GM20000 (cell line): ENCODE measurements at regions not wholly inside any gene's neighbourhood (a gene's known extent, or its start where the extent isn't known, plus 50 kb on each side); places are given as distances from the start of the nearest gene placed in this dataset.

Source experiments
- DNase-seq: peaks from one replicate; pipeline ENCODE4 v3.0.0; 2012; ENCODE audit warnings: low spot score
- TF ChIP-seq, protein P1 (sequence below): IDR thresholded peaks from 2 replicates; pipeline ENCODE4 v1.5.1; 2012; ENCODE audit warnings: mild to moderate bottlenecking, control low read depth; ENCODE audit errors: extremely low read depth, missing control alignments

DNA sequence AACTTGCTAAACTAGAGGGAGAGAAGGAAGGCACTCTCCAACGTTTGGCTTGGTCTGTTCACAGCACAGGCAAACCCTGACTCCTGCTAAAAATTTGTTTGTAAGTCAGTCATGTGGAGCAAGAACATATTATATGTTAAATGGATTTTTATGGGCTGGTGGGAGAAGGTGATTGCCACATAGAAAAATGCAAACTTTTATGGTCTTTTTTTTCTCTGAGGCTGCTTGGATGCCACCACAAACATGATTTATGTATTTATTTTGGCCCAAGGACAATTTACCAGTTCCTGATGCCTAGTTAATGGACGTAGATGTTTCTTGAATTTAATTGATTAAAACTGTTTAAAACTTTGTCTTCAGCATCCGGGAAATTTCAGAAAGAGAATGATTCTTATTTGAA is 274.2 kb upstream of the MYOCD start:
- DNase-seq: no peak
- TF ChIP-seq, protein P1, sequence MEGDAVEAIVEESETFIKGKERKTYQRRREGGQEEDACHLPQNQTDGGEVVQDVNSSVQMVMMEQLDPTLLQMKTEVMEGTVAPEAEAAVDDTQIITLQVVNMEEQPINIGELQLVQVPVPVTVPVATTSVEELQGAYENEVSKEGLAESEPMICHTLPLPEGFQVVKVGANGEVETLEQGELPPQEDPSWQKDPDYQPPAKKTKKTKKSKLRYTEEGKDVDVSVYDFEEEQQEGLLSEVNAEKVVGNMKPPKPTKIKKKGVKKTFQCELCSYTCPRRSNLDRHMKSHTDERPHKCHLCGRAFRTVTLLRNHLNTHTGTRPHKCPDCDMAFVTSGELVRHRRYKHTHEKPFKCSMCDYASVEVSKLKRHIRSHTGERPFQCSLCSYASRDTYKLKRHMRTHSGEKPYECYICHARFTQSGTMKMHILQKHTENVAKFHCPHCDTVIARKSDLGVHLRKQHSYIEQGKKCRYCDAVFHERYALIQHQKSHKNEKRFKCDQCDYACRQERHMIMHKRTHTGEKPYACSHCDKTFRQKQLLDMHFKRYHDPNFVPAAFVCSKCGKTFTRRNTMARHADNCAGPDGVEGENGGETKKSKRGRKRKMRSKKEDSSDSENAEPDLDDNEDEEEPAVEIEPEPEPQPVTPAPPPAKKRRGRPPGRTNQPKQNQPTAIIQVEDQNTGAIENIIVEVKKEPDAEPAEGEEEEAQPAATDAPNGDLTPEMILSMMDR: no peak

DNA sequence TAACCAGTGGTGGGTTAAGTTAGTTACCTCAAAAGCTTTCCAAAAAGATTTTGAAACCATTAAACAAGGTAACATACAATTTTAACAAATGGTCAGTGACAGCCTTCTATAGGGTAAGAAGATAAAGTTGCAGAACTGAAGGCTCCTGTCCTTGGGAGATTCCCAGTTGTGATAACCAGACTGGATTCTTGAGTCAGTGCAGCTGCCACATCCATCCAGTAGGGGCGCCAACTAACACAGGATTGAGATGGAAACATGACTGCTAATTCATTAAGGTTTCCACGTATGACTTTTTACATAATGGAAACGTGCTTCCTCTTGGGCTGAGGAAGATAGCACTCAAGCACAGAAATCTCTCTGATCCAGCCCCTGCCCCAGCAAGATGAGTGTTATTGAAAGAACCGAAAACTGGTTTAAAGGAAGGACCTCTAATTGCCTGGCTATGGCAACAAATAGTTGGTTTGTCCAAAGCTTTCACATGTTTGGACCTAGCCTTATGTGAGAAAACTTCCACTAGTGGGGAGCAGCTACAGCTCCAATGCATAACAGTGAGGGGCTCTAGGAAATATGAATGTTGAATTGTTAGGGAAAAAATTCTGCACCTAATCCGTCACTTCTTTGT is 269.8 kb upstream of the MYOCD start:
- TF ChIP-seq, protein P1: peak; percentile 24
- DNase-seq: peak; percentile 20

DNA sequence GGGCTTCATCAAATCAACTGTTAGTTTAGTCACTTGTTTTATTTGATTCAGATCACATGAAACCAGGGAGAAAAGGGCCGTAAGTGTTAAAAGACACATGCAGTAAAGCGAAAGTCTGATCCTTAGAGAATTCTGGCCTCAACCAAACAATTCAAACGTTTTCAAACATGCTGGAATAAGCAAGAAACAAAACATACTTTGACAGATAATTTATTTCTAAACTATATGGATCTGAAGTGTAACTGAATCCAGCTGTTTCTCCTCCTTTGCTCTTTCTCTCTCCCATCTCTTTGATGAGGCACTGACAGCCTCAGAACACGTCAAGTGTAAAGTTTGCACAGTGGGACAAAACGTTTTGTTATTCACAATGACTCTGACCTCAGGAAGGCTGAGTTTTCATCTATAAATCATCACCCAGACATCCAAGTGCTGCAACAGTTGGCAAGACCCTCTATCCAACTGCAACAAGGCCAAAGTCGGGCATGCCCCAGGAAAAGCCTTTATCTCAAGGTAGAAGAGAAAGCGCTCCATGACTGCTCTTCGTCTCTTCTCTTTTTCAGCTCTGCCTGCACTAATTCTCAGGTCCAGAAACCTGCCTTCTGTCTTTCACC is 267.1 kb upstream of the MYOCD start:
- no peak for DNase-seq
- TF ChIP-seq, protein P1: no peak

DNA sequence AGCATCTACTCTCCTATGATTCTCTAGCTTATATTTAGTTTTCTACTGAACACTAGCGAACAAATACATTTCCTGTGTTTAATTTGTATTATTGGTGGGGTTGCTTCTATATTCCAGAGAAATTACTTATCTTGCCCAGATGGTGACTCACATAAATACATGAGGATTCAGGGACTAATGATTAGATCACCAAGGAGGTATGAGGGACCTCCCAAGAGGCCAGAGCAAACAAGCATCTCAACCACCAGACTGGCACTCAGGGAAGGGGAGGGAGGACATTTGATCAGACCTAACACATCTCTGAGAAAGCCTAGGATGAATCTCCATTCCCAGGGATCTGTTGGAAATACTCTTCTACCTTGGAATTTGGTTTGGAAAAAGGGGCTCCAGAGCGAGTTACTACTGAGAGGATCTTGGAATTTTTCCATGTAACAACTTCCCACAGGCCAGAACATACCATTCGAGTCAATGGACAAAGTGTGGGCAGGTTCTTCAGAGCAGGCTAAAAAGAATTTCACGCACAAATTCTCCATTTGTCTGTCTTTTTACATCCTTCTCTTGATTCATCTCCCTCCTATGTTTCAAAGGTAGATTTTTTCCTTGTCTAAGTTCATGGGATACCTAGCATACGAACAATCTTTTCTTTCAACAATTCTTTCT is 262.6 kb upstream of the MYOCD start:
- TF ChIP-seq, protein P1: no peak
- DNase-seq: no peak

DNA sequence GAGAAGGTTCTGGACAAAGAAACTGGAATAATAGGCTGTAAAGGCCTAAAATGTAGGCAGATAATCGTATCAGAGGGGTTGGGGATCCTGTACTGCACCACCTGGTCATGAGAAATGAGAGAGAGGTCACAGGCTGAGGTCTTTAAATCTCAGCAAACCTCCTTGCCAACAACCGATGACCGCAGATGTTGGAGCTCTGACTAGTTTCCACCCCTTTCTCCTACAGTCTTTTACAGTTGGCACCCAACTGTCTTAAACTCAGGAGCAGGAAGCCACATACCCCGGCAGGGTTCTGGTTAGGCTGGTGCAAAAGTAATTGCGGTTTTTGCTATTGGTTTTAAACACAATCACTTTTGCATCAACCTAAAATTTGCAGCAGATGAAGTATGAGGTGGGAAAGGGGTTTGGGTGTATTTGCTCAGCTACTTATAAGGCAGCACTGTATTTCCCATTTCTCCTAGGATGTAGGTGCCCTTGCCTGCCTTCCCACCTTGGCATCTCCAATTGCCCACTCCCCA is 261.8 kb upstream of the MYOCD start:
- no peak for DNase-seq
- TF ChIP-seq, protein P1: no peak

DNA sequence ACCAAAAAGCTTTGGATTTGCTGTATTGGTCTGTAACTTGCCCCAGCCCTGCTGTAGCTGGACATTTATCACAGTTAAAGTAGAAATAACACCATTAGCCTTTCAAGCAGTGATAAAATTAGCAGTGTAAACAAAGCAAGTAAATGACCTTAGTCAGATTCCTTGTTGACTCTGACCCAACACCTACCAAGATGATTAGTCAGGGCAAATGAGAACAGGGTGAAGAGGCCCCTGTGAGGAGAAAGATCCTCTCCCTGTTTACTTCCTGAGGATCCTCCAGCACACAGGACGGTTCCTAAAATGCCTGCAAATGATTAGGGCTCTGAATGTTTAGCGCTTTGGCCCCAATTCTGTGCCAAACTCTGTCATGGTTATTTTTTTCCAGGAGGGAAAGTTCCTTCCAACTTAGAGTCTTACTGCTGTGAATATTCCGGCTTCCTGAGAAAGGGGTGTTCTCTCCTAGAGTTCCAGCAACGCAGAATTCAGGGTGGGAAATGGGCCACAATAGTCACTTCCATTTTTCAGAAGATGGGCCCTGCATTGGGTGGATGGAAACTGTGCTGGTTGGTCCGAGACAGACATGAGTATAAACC is 259.0 kb upstream of the MYOCD start:
- TF ChIP-seq, protein P1: no peak
- no peak for DNase-seq
